B cell (primary cell): ENCODE measurements at regions not wholly inside any gene's neighbourhood (a gene's known extent, or its start where the extent isn't known, plus 50 kb on each side); places are given as distances from the start of the nearest gene placed in this dataset.
"Not testable (repeated sequence)": the region's sequence is repeated elsewhere in the genome, so short reads cannot be mapped to it uniquely, and the experiment has no call there.

ENCODE experiments used
- ATAC-seq: fragments of 200-7000 bp; cut with Tn5 transposase; one replicate; pipeline ENCODE4 v1.10.0; 2021; ENCODE audit warnings: low read depth, mild to moderate bottlenecking, moderate number of reproducible peaks, moderate library complexity
- CTCF ChIA-PET: fragments of 350-600 bp; sonication (Branson Sonifier 250); formaldehyde crosslinking; loops from one replicate; lab custom pipeline; 2021; ENCODE audit warnings: antibody characterized with exemption, inconsistent platforms; lab: Charles Lee
- POLR2A ChIA-PET: fragments of 350-600 bp; sonication (Branson Sonifier 250); formaldehyde crosslinking; loops from one replicate; lab custom pipeline; 2021; ENCODE audit warnings: antibody characterized with exemption; lab: Charles Lee
- DNase-seq: peaks from one replicate; pipeline ENCODE4 v3.0.0; 2013
- H2AFZ ChIP-seq: 2 replicates; pipeline ENCODE4 v1.6.1; 2012; ENCODE audit warnings: mild to moderate bottlenecking, low read depth, low read length; ENCODE audit not compliant: insufficient read depth, poor library complexity, severe bottlenecking
- H3K27ac ChIP-seq, 2 donors: 1 replicate in 1 of 2; 2 replicates in 1 of 2; pipeline ENCODE4 v1.5.1; 2012 to 2013; ENCODE audit warnings: low read length in 2 of 2, mild to moderate bottlenecking in 2 of 2, moderate library complexity in 1 of 2
- H3K27me3 ChIP-seq, 4 experiments: fragments of 200-600 bp in 1 of 4; sonication (generic) in 1 of 4; replicated peaks in 1 of 4; 1 replicate in 2 of 4; 2 replicates in 2 of 4; pipeline versions ENCODE4 v1.6.1 to v1.7.0; 2013 to 2016; ENCODE audit warnings: low read length in 3 of 4, mild to moderate bottlenecking in 2 of 4, mixed read lengths in 1 of 4, moderate library complexity in 1 of 4; ENCODE audit not compliant: insufficient read depth in 4 of 4, control insufficient read depth in 3 of 4; ENCODE audit errors: control extremely low read depth in 1 of 4
- H3K36me3 ChIP-seq, 2 experiments: replicated peaks in 1 of 2; 1 replicate in 1 of 2; 2 replicates in 1 of 2; pipeline versions ENCODE4 v1.6.1 to v1.7.1; 2013; ENCODE audit warnings: low read length in 1 of 2; ENCODE audit not compliant: insufficient read depth in 2 of 2, control insufficient read depth in 1 of 2; ENCODE audit errors: control extremely low read depth in 1 of 2, extremely low read depth in 1 of 2
- H3K4me1 ChIP-seq, 2 donors: fragments of 200-600 bp in 1 of 2; sonication (generic) in 1 of 2; 1 replicate in 1 of 2; 2 replicates in 1 of 2; pipeline versions ENCODE4 v1.5.1 to v1.6.1; 2013 to 2017; ENCODE audit warnings: low read length in 2 of 2; ENCODE audit not compliant: control insufficient read depth in 2 of 2, insufficient read depth in 2 of 2
- H3K4me2 ChIP-seq: replicated peaks from 2 replicates; pipeline ENCODE3; 2012; ENCODE audit warnings: mild to moderate bottlenecking, low read depth, low read length; ENCODE audit not compliant: poor library complexity, severe bottlenecking
- H3K4me3 ChIP-seq, 5 experiments: fragments of 200-600 bp in 1 of 5; sonication (generic) in 1 of 5; 1 replicate in 3 of 5; 2 replicates in 2 of 5; pipeline versions ENCODE4 v1.5.1 to v1.7.0; 2011 to 2016; ENCODE audit warnings: low read length in 4 of 5, mild to moderate bottlenecking in 4 of 5, low read depth in 2 of 5, control low read depth in 1 of 5, moderate library complexity in 1 of 5; ENCODE audit not compliant: insufficient read depth in 1 of 5; ENCODE audit errors: control extremely low read depth in 1 of 5, extremely low read depth in 1 of 5
- H3K79me2 ChIP-seq: fragments of 200-600 bp; sonication (generic); one replicate; pipeline ENCODE4 v1.6.0; 2016; ENCODE audit warnings: low read length; ENCODE audit not compliant: control insufficient read depth, insufficient read depth
- H3K9ac ChIP-seq: fragments of 200-600 bp; sonication (generic); 2 replicates; pipeline ENCODE4 v1.6.1; 2017; ENCODE audit warnings: mild to moderate bottlenecking, low read length, moderate library complexity
- H3K9me3 ChIP-seq, 3 donors: one replicate each; pipeline versions ENCODE4 v1.6.1 to v1.7.1; 2013; ENCODE audit warnings: low read length in 2 of 3; ENCODE audit not compliant: control insufficient read depth in 2 of 3, insufficient read depth in 1 of 3; ENCODE audit errors: control extremely low read depth in 1 of 3
- H4K20me1 ChIP-seq: 2 replicates; pipeline ENCODE4 v1.6.0; 2012; ENCODE audit warnings: mild to moderate bottlenecking, low read length; ENCODE audit not compliant: insufficient read depth, control insufficient read depth, poor library complexity, severe bottlenecking
- H3K27ac Mint-ChIP-seq: one replicate; pipeline ENCODE4 v1.8.0; 2021; ENCODE audit warnings: mixed read lengths
- H3K27me3 Mint-ChIP-seq: one replicate; pipeline ENCODE4 v1.8.0; 2021; ENCODE audit warnings: mixed read lengths
- H3K4me1 Mint-ChIP-seq: one replicate; pipeline ENCODE4 v1.8.0; 2021; ENCODE audit warnings: mixed read lengths
- H3K4me3 Mint-ChIP-seq: one replicate; pipeline ENCODE4 v1.8.0; 2021; ENCODE audit warnings: mixed read lengths
- H3K9me3 Mint-ChIP-seq: one replicate; pipeline ENCODE4 v1.8.0; 2022; ENCODE audit warnings: mixed read lengths; ENCODE audit not compliant: insufficient read depth
- EZH2 ChIP-seq: IDR thresholded peaks from 2 replicates; pipeline ENCODE4 v1.6.1; 2012; ENCODE audit warnings: borderline replicate concordance, low read depth, mild to moderate bottlenecking, moderate library complexity, low read length; ENCODE audit not compliant: insufficient read depth, poor library complexity, severe bottlenecking
- WGBS: methylation state at CpG from one replicate; pipeline ENCODE4 v1.1.5; 2013; ENCODE audit warnings: missing lambda C conversion rate; ENCODE audit not compliant: insufficient coverage; 5-methylcytosine and 5-hydroxymethylcytosine counted together
- intact Hi-C: fragments of 100-400 bp; cut with micrococcal nuclease; formaldehyde crosslinking; loops from one replicate; pipeline ENCODE4 v1.10.0; 2022
- TF ChIP-seq, protein P1 (sequence below): fragments of 200-600 bp; IDR thresholded peaks from one replicate; pipeline ENCODE4 v1.8.0; 2022; ENCODE audit warnings: antibody characterized with exemption, mild to moderate bottlenecking

DNA sequence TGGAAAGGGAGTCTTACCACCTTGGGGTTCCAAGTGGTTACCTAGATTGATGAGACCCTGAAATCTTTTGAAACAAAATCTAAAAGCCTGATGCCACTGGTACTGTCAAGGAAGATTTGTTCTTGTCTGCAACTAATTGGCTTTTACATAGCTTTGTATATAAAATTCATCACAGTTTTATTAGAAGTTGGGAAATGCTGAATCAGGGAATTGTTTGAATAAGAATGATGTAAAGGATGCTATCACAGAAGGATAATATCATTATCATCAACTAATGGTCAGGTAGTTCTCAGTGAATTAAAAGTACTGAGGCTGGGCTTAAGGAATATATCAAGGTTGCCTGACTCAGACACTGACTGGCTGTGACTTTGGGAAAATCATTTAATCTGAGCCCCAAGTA, 248.3 kb upstream of the STXBP6 start:
- no peak overlapping the region for H3K4me3 ChIP-seq
- CTCF ChIA-PET: no interaction called here

DNA sequence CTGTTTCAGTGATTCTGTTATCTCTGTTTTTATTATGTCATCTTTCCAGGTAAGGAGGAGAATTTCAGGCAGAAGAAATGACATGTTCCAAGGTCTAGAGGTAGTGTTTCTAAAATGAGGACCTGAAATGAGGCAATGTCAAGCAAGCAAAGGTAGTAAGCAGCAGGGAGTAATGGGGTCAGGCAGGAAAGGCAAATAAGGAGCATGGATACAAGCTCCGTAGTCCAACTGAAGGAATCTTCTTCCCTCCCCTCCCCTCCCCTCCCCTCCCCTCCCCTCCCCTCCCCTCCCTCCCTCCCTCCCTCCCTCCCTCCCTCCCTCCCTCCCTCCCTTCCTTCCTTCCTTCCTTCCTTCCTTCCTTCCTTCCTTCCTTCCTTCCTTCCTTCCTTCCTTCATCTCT, 240.2 kb upstream of the STXBP6 start:
- no CpG with 5 or more reads among the region's 1 CpG for WGBS
- DNase-seq, CTCF ChIA-PET, H3K4me1 ChIP-seq, H3K27me3 Mint-ChIP-seq, H3K79me2 ChIP-seq, H3K27ac Mint-ChIP-seq, H2AFZ ChIP-seq, POLR2A ChIA-PET, H3K27ac ChIP-seq, H3K9me3 Mint-ChIP-seq, ATAC-seq, H3K9me3 ChIP-seq, H3K4me3 ChIP-seq, H3K36me3 ChIP-seq, H3K4me3 Mint-ChIP-seq, H3K9ac ChIP-seq, H3K27me3 ChIP-seq, H3K4me1 Mint-ChIP-seq, intact Hi-C loops, H3K4me2 ChIP-seq, H4K20me1 ChIP-seq: not testable (repeated sequence)

More for the DNA sequence above, 248.3 kb upstream of the STXBP6 start:
- ATAC-seq (no peak), DNase-seq (no peak)
- Histone ChIP-seq H3K27ac (no peak overlapping the region), H3K27me3 (no peaks in the 10 kb centered on the region), H3K9ac (no peak overlapping the region), H3K4me2 (no peak overlapping the region), H2AFZ (no peak overlapping the region), H4K20me1 (no peaks in the 10 kb centered on the region), H3K4me1 (no peaks in the 10 kb centered on the region), H3K9me3 (no peaks in the 10 kb centered on the region), H3K36me3 (no peaks in the 10 kb centered on the region), H3K79me2 (no peaks in the 10 kb centered on the region)
- no peaks in the 10 kb centered on the region for H3K4me1 Mint-ChIP-seq
- H3K27ac Mint-ChIP-seq: no peak overlapping the region
- POLR2A ChIA-PET: no interaction called here
- no peak for TF ChIP-seq EZH2
- TF ChIP-seq, protein P1, sequence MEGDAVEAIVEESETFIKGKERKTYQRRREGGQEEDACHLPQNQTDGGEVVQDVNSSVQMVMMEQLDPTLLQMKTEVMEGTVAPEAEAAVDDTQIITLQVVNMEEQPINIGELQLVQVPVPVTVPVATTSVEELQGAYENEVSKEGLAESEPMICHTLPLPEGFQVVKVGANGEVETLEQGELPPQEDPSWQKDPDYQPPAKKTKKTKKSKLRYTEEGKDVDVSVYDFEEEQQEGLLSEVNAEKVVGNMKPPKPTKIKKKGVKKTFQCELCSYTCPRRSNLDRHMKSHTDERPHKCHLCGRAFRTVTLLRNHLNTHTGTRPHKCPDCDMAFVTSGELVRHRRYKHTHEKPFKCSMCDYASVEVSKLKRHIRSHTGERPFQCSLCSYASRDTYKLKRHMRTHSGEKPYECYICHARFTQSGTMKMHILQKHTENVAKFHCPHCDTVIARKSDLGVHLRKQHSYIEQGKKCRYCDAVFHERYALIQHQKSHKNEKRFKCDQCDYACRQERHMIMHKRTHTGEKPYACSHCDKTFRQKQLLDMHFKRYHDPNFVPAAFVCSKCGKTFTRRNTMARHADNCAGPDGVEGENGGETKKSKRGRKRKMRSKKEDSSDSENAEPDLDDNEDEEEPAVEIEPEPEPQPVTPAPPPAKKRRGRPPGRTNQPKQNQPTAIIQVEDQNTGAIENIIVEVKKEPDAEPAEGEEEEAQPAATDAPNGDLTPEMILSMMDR: no peak
- H3K27me3 Mint-ChIP-seq: no peaks in the 10 kb centered on the region
- H3K9me3 Mint-ChIP-seq: no peaks in the 10 kb centered on the region
- H3K4me3 Mint-ChIP-seq: no peak overlapping the region
- intact Hi-C loops: no loop called here
